Motor neuron (in vitro differentiated cells): ENCODE measurements at regions not wholly inside any gene's neighbourhood (a gene's known extent, or its start where the extent isn't known, plus 50 kb on each side); places are given as distances from the start of the nearest gene placed in this dataset.
A peak's percentile ranks its signal among the peaks of the same experiment; 100 is the strongest.

Source experiments
- ATAC-seq, 8 experiments: fragments of 200-7000 bp; cut with Tn5 transposase; replicated peaks in 6 of 8; 2 replicates each; pipeline ENCODE4 v1.8.0; 2021; ENCODE audit warnings: mild to moderate bottlenecking in 8 of 8, moderate library complexity in 8 of 8
- H3K27ac ChIP-seq, 2 donors: fragments of 250-450 bp; sonication (Bioruptor Pico); 2 replicates each; pipeline ENCODE4 v1.9.0; 2021; ENCODE audit warnings: antibody characterized with exemption in 2 of 2, mild to moderate bottlenecking in 2 of 2, moderate library complexity in 1 of 2
- H3K4me1 ChIP-seq, 2 donors: fragments of 250-450 bp; sonication (Bioruptor Pico); replicated peaks in 1 of 2; 2 replicates each; pipeline ENCODE4 v1.6.1; 2021; ENCODE audit warnings: antibody characterized with exemption in 2 of 2, mild to moderate bottlenecking in 2 of 2, moderate library complexity in 1 of 2
- H3K4me3 ChIP-seq, 5 donors: fragments of 250-450 bp; sonication (Bioruptor Pico); 2 replicates each; pipeline ENCODE4 v1.9.0; 2021; ENCODE audit warnings: antibody characterized with exemption in 5 of 5, mild to moderate bottlenecking in 5 of 5, moderate library complexity in 4 of 5
- WGBS, 10 experiments: fragments of 450-650 bp; shearing (Covaris generic); methylation state at CpG; one replicate each; pipeline ENCODE4 v1.0.0; 2022; 5-methylcytosine and 5-hydroxymethylcytosine counted together
- in situ Hi-C, 9 experiments: fragments of 400-800 bp; cut with MboI; loops; one replicate each; pipeline ENCODE4 v1.15.0; 2021; ENCODE audit warnings: low sequenced_read_pairs in 9 of 9, low pct_unique_long_range_greater_than_20kb in 2 of 9; ENCODE audit not compliant: unreplicated experiment in 9 of 9

DNA sequence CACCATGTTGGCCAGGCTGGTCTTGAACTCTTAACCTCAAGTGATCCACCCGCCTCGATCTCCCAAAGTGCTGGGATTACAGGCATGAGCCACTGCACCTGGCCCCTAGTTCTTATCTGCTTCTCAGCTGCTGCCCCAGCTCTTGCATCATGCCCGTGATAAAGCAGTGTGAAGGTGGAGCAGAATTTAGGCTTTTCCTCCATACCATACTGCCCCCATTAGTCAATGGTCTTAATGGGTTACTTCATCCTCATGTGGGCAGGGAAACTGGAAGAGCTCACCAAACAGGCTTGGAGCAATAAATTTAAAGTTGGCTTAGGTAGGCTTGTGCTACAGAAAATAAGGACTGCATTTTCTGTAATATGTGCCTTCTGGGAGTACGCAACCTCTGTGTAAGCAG is 636.9 kb upstream of the BOD1L1 start:
- Histone ChIP-seq H3K27ac (no peak overlapping the region), H3K4me3 (no peak overlapping the region), H3K4me1 (peaks cover 0 to 3% of the 10 kb centered on the region in 2 donors)
- in situ Hi-C loops = no loop called here
- ATAC-seq = no peak
- 6 to 100% (median 81%) methylated on average over 1 to 4 of the region's 4 CpGs; no CpG with 5 or more reads in 2 of the 10 experiments for WGBS, 10 experiments

DNA sequence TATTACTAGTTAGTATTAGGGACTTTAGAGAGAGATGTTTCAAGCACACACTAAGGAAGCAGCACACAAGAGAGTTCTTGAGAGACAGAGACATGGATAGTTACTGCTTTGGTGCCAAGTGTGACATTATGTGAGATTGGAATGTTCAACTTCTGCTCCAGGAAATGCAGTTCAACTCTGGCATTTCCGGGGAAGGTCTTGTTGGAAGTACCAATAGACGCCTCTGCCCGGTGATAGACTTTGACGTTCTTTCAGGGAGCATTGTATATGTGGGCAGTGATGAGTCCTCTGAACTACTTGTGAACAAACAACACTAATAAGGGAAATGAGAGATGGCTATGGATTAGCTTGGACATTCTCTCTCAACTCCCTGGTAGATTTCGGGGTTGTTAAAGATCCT is 638.1 kb upstream of the BOD1L1 start:
- no peak for ATAC-seq
- 20 to 100% (median 93%) methylated on average over 1 to 5 of the region's 5 CpGs; no CpG with 5 or more reads in 2 of the 10 experiments for WGBS, 10 experiments
- Histone ChIP-seq H3K27ac (no peak overlapping the region), H3K4me3 (no peak overlapping the region), H3K4me1 (peaks cover 0 to 3% of the 10 kb centered on the region in 2 donors)
- in situ Hi-C loops = no loop called here

DNA sequence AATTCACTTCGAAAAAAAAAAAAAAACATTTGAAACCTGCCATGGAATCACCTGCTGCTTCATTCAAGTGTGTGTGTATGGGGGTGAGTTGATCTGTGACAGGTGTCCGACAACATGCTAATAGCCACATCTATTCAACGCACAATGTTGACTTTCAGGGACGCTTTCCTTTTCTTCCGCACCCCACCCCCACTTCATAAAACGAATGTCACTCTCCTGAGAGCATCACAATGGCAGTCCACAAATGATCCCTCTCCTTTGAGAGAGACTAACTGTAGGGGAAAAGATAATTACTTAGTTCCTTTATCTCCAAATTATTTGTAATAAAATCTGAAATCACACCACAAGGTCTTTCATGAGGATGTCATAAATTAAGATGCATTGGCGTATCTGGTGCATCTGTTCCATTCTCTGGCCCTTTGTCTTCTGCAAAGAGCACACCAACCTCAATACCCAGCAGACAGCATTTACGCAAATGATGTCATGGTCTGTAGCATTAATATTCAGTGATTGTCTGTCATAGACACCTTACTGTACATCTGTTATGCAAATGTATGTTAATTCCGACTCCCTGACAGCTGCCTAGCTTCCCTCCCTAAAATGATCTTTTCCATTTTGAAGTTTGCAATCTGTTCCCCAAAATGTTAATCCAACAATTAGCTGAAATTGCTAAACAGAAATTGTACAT is 640.0 kb upstream of the BOD1L1 start:
- ATAC-seq = peak; percentile 55 to 87 (median 72)
- H3K27ac ChIP-seq = no peak overlapping the region
- peaks cover 0 to 3% of the 10 kb centered on the region in 2 donors for H3K4me1 ChIP-seq
- in situ Hi-C loops = no loop called here
- WGBS, 10 experiments = 17 to 73% (median 63%) methylated on average over 2 to 9 of the region's 9 CpGs; no CpG with 5 or more reads in 2 of the 10 experiments
- H3K4me3 ChIP-seq = no peak overlapping the region

DNA sequence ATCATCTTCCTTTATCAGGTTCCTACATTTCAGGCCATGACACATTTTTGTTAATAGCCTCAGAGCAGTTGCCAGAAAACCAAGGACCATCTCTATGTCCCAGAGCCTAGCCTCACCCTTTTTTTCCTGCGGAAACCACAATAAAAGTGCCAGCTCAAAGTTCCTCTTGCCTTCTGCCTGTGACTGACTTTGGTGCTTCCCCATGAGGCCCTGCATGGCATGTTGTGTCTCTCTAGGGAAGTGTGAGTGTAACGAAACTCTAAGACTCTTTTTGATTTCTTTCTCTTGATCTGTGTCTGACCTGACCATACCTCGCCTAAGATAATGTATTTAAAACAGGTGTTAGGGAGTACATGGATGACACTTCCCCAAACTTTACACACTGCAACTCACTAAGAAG is 642.3 kb upstream of the BOD1L1 start:
- peaks cover 0 to 3% of the 10 kb centered on the region in 2 donors for H3K4me1 ChIP-seq
- H3K27ac ChIP-seq = no peak overlapping the region
- no peak for ATAC-seq
- 40 to 100% (median 73%) methylated on average over 1 to 3 of the region's 3 CpGs; no CpG with 5 or more reads in 4 of the 10 experiments for WGBS, 10 experiments
- no peak overlapping the region for H3K4me3 ChIP-seq
- in situ Hi-C loops = no loop called here

DNA sequence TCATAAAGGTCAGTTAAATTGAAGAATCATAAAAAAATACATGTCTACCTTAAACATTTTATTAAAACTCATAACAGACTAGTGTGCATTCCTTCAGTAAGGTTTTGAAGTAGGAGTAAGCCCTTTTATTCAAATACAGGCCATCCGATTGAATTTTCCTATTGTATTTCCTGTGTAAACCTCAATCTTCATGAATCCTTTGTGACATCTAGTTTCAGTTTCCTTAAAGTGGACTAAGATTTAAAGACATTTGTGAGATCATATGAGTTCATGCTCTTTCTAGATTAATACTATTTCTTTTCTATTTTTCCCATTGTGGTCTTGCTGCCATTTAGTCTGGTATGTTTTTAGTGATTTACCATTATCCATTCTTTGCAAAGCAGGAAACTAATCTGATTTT is 644.7 kb upstream of the BOD1L1 start:
- ATAC-seq = no peak
- H3K4me3 ChIP-seq = no peak overlapping the region
- no peak overlapping the region for H3K27ac ChIP-seq
- in situ Hi-C loops = no loop called here
- 0 to 100% (median 81%) methylated on average over 1 of the region's 1 CpG for WGBS, 10 experiments
- no peaks in the 10 kb centered on the region for H3K4me1 ChIP-seq

DNA sequence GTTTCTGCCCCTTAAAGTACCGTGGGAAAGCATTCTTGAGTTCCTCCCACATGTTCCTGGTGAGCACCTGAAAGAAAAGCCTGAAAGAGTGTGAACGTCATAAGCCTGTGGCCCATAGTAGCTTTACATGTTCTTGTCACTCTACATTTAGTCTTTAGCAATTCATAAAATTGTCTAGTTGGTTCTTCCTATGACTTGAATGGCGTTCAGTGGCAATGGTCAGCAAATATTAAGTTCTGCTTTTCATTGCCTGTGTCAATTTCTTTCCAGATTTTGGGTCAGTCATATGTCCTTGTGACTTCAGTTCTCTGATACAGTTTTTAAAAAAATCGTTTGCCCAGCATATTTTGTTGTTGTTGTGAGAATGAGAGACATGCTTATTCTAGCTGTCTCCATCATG is 650.0 kb upstream of the BOD1L1 start:
- WGBS, 10 experiments = 0 to 91% (median 55%) methylated on average over 1 to 4 of the region's 4 CpGs
- in situ Hi-C loops = no loop called here
- ATAC-seq = no peak
- H3K4me1 ChIP-seq = no peaks in the 10 kb centered on the region
- no peak overlapping the region for H3K4me3 ChIP-seq
- H3K27ac ChIP-seq = no peak overlapping the region

DNA sequence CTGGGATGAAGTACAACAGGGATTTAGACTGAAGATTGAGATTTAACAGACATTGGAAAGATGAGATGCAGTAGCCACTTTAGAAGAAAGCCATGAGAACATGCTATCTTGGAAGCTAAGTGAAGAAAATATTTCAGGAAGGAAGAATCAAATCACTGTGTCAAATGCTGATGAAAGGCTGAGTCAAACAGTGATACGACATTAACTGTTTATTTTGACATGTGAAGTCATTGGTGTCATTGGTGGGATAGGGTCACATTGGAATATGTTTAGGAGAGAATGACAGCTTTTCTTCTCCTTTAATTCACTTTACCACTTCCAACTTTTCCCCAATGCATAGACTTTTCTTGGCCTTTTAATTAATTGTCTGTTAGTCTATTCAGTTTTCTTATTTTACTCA is 653.0 kb upstream of the BOD1L1 start:
- ATAC-seq = no peak
- Histone ChIP-seq H3K4me1 (no peaks in the 10 kb centered on the region), H3K27ac (no peak overlapping the region), H3K4me3 (no peak overlapping the region)
- in situ Hi-C loops = no loop called here
- 0 to 100% (median 86%) methylated on average over 1 of the region's 1 CpG; no CpG with 5 or more reads in 1 of the 10 experiments for WGBS, 10 experiments

DNA sequence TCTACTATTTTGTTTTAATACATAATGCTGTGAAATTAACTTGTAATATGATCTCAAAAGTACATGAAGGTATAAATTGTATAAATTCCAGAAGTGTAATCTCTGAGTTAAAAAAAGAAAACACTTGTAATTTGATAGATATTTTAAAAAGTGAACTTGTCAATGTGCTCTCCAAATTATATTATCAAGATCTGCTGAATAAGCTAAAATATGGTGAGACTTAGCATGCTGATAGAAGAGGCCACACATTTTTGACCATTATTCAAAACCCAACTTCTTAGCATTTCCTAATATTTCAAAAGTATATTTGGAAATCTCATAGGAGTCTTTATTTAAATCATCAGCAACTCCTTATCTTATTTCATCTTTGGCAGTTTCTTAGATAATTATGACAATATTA is 657.1 kb upstream of the BOD1L1 start:
- in situ Hi-C loops = no loop called here
- Histone ChIP-seq H3K4me3 (no peak overlapping the region), H3K4me1 (no peaks in the 10 kb centered on the region), H3K27ac (no peak overlapping the region)
- ATAC-seq = no peak

DNA sequence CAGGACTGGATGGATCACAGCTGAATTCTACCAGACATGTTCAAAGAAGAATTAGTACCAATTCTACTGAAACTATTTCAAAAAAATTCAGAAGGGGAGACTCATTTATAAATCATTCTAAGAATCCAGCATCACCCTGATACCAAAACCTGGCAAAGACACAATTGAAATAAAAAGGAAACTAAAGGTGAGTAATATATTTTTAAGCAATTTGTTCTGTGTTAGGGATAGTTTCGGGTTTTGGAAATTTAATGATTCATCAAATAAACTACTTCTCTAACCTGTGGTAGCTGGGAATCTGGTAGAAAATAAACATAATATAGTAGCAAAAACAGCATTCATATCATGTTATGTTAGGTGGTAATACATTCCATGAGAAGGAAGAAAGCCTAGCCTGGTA is 662.2 kb upstream of the BOD1L1 start:
- in situ Hi-C loops = no loop called here
- no peak overlapping the region for H3K27ac ChIP-seq
- H3K4me3 ChIP-seq = no peak overlapping the region
- H3K4me1 ChIP-seq = no peaks in the 10 kb centered on the region
- ATAC-seq = no peak
- WGBS, 10 experiments = 8 to 100% (median 85%) methylated on average over 1 of the region's 1 CpG; no CpG with 5 or more reads in 2 of the 10 experiments

DNA sequence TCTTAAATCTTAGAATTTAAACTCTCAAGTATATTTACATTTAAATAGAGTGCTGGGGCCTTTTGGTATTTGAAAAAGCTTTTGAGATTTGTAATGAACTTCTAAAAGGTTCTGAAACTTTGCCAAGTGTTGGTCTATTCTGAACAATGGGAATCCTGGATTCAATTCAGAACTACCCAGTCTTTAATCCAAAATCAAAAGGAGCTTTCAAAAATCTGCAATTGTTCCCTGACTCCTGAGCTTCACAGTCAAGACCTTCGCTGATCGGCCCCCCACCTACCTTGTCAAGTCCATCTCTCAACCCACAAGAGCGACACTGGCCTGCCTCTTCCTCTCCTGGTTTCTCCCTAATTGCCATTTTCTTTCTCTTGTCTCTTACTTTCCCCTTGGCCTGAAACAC is 666.1 kb upstream of the BOD1L1 start:
- WGBS, 10 experiments = 0 to 95% (median 71%) methylated on average over 1 to 3 of the region's 3 CpGs; no CpG with 5 or more reads in 3 of the 10 experiments
- Histone ChIP-seq H3K4me3 (no peak overlapping the region), H3K4me1 (no peaks in the 10 kb centered on the region), H3K27ac (no peak overlapping the region)
- no peak for ATAC-seq
- in situ Hi-C loops = no loop called here

DNA sequence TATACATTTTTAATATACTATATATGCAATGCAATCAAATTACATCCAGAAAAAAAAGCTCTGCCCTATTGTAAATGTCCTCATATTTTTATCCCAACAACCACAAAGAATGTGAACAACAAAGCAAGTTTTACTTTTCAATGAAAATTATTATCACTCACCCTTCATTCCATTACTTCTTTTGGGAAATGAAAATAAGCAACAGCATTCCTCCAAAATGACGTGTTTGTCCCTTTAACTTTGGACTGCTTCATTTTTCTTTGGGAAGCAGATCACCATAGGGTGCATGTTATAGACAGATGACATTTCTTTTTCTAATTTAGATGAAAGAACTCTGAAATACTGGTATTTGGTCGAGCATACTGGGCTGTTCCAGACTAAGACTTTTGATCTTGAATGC is 667.1 kb upstream of the BOD1L1 start:
- no peak for ATAC-seq
- Histone ChIP-seq H3K4me1 (no peaks in the 10 kb centered on the region), H3K4me3 (no peak overlapping the region), H3K27ac (no peak overlapping the region)
- in situ Hi-C loops = no loop called here
- 0 to 86% (median 42%) methylated on average over 1 to 2 of the region's 2 CpGs for WGBS, 10 experiments

DNA sequence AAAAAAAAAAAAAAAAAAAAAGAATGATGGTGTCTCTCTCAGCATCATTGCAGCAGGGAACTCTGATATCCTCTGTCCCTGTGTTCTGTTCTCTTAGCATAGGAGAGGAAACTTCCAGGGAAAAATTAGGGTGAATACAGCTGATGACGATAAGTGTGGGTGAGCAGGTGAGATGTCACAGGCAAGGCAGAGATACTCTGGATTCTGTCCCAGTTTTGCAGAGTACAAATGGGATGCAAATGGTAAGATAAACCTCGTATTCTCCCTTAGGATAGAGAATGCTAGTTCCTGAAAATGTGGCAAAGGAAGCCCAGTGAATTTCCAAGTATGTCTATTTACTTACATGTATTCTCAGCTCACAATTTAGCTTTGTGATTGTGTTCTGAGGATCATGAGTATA is 671.6 kb upstream of the BOD1L1 start:
- Histone ChIP-seq H3K27ac (no peak overlapping the region), H3K4me1 (no peaks in the 10 kb centered on the region), H3K4me3 (no peak overlapping the region)
- 0 to 100% (median 88%) methylated on average over 1 to 2 of the region's 2 CpGs; no CpG with 5 or more reads in 3 of the 10 experiments for WGBS, 10 experiments
- ATAC-seq = no peak
- in situ Hi-C loops = no loop called here

DNA sequence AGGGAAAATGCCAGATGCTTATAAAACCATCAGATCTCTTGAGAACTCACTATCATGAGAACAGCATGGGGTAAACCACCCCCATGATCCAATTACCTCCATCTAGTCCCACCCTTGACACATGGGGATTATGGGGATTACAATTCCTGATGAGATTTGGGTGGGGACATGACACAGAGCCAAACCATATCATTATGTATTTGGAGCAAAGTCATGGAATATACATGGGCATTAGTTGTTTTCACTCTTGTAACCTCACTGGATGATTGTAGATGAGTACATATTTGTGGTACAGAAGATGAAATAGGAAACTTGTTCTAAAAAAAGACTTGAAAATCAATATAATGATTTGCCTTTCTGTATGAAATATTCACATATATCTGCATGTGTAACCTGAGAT is 674.5 kb upstream of the BOD1L1 start:
- H3K27ac ChIP-seq = no peak overlapping the region
- no peaks in the 10 kb centered on the region for H3K4me1 ChIP-seq
- no peak overlapping the region for H3K4me3 ChIP-seq
- peak in 3 of 8 experiments; percentile 43 to 95 (median 75) for ATAC-seq
- in situ Hi-C loops = no loop called here

DNA sequence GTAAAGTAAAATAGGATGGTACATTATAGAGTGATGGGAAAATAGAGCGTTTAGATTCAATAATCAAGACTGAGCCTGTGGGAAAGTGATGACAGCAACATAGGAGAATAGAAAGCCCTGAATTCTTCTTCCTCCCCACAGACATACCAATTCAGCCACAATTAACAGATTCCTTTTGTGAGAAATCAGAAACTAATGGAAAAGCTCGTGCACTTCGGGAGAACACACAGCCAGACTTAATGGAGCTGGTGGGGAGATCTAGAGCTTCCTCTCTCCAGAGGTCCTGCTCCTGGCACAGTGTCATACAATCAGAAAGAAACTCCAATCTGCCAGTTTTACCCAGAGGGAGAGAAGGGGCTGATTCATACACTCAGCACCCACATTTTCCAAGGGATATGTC is 676.3 kb upstream of the BOD1L1 start:
- in situ Hi-C loops = no loop called here
- no peak overlapping the region for H3K4me3 ChIP-seq
- no peak overlapping the region for H3K27ac ChIP-seq
- H3K4me1 ChIP-seq = no peaks in the 10 kb centered on the region
- WGBS, 10 experiments = 40 to 89% (median 80%) methylated on average over 1 to 3 of the region's 3 CpGs; no CpG with 5 or more reads in 2 of the 10 experiments
- no peak for ATAC-seq
